GM03348 (cell line): ENCODE measurements at regions not wholly inside any gene's neighbourhood (a gene's known extent, or its start where the extent isn't known, plus 50 kb on each side); places are given as distances from the start of the nearest gene placed in this dataset.

Experiments used
- DNase-seq: peaks from one replicate; pipeline ENCODE4 v3.0.0; 2012; ENCODE audit warnings: low spot score

DNA sequence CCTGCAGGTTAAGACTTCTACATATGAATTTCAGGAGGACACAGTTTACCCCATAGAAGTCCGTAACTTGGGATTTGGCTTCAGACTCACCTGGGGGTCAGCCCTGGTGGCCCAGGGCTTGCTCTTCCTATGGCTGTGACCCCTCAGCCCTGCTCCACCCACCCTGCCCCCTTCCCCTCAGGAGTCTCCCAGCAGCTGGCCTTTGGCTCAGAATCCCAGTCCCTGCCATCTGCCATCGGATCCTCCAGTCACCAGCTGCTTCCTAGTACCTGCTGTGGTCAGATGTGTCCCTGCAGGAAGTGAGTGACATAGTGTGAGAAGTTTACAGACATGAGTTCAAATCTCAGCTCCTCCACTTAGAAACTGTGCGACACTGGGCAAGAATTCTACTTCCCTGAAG is 332.6 kb downstream of the NPHP4 start:
- DNase-seq, result no peak

DNA sequence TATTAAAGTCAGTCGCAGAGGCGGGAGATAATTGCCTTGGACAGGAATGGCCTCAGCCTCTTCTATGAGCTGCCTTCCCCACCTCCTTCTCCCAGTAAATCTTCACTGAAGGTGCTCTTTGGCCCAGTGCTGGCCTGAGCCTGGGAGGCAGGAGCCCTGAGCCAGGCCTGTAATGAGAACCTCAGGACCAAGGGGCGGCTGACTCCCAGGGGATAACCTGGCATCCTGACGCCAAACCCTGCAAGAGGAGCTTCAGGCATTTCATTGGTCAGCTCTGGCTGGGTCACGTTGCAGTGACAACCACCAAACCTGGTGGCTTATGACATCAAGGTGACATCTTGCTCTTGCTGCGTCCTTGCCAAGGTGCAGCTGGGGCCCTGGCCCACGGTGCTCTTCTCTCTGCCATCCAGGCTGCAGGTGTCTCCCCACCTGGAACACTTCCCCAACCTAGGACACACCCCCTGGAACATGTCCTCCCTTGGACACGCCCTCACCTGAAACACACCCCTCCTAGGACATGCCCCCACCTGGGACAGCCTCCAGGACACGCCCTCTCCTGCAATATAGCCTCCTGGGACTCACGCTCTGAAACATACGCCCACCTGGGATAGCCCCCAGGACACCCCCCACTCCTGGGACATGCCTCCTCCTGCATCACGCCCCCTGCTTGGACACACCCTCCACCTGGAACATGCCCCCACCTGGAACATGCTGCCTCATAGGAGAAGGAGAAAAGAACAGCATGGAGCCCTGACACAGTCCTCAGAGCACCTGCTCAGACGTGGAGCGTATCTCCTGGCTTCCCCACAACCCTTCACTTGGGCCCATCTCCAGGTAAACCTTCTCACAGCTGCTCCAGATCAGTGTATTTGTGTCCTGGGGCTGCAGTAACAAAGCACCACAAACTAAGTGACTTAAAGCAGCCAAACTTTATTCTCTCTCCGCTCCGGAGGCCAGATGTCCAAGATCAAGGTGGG is 333.6 kb downstream of the NPHP4 start:
- DNase-seq, result no peak

DNA sequence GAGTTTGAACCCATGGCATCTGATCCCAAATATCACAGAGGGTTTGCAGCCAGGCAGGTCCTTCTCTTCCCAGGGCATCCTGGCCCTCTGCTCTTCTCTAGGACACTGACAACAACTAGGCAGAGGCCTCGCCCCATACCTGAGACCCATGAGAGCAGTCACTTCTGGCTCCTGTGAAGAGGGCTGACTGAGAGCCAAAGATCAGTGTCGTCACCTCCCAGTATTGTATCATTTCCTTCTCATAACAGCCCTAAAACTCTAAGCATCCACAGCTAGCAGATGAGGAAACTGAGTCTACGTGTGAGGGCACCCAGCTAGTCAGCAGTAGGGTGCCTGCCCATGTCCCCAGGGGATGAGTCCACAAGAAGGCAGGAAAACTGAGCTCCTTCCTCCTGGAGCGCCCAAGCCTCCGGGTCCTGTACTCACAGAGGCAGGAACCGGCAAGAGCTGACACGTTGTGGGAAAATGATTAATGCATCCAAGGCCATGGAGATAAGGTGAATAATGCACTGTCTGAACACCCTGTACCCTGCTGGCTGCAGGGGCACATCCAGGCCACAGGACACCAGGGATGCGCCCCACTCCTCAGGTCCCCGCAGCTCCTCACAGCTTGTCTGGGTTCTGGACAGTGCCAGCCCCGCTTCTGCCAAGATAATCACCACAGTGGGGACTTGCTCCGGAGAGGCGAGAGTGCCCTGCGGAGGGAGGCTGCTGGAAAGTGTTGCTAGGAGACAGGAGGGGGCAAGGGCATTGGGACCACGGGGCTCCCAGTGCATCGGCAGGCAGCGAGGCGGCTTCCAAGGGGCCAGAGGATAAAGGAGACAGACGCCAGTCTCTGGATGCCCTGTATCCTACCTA is 340.0 kb downstream of the NPHP4 start:
- DNase-seq, result no peak

DNA sequence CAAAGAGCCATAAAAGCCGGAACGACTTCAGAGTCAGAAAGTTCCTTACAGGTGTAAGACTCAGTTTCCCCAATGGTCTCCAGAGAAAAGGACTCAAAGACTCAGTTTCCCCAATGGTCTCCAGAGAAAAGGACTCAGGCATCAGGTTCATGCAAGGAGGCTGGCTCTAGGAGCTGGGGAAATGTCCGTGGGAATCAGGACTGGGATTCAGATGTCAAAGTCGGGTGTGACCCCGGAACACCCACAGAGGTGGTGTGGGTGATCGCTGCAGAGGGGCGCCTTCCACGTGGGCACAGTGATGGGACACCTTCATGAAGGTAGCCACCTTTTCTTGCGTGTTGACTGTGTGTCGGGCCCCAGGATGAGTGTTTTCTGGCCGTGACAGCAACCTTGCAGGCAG is 340.8 kb downstream of the NPHP4 start:
- DNase-seq, result no peak

DNA sequence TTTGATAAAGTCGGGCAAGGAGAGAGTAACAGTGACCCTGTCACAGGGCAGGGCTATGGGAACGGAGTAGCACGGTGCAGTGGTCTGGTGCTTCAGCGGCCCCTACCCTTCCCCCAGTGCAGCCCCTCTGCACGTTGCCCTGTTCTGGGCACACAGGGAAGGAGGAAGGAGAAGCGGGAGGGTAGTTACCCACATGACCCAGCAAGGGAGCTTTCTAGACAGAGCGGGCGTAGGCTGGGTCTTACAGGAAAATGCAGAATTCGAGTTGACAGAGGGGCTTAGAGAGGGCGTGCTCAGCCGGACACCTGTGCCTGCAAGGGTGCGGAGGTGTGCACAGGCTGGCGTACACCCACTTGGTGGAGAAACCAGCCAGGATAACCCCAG is 341.2 kb downstream of the NPHP4 start:
- no peak for DNase-seq

DNA sequence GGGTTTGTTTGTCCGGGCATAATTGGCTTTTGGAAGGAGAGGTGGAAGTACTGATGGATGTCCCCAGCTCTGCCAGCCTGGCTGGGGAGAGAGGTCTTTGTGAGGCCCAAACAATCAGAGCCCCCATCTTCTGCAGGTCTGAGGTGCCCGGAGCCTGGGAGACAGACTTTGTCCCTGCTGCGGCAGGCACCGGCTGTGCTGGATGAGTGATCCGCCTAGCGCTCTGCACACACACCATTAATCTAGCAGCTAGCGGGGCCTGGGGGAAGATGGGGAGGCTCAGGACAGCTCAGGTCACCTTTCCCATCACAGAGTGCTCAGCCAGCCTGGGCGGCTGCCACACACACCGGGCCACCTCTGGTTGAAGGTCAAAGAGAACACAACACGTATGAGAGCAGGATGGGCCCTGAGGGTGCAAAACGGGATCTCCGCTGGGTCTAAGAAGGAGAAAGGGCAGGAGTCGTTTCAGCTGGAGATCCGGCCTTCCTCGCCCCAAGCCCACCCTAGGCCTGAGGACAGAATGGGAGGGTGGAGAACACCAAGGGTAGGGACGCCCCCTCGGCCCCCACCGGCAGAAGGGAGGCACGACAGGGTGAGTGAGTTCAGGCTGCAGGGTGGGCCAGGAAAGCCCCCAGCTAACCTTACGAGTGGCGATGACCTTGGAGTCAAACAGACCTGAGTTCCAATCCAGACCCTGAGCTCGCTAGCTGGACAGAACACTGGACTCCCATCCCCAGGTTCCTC is 341.8 kb downstream of the NPHP4 start:
- DNase-seq, result no peak

DNA sequence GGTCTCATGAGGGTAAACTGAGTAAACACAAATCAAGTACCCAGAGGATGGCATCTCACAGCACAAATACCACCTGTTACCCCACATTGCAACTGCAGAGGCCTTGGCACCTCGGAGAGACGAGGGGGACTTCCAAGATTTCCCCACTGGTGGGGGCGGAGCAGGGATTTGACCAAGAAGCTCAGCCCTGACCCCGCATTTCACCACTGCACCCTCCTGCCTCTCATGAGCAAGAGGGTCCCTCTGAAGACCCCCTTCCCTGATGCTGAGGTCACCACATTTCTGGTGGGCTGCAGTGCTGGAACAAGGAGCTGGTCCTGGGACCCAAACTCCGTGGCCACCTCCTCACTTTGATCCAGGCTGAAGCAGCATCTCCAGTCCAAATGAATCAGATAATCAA is 342.4 kb downstream of the NPHP4 start:
- DNase-seq, result no peak

DNA sequence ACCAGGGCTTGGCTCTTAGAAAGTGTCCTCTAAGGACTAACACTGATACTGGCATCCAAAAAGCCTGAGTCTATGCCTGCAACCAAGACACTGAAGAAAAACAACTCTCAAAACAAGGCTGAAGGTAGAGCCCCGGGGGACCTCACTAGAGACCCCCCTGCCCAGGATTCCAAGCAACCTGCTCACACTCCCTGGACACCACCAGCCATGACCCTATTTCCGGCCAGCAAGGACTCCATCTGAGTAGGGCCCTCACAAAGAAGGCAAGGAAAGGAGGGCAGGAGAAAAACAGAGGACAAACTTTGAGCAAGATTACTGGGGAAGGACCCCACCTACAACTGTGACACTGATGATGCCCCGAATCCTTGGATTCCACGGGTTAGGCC is 343.1 kb downstream of the NPHP4 start:
- DNase-seq, result no peak

DNA sequence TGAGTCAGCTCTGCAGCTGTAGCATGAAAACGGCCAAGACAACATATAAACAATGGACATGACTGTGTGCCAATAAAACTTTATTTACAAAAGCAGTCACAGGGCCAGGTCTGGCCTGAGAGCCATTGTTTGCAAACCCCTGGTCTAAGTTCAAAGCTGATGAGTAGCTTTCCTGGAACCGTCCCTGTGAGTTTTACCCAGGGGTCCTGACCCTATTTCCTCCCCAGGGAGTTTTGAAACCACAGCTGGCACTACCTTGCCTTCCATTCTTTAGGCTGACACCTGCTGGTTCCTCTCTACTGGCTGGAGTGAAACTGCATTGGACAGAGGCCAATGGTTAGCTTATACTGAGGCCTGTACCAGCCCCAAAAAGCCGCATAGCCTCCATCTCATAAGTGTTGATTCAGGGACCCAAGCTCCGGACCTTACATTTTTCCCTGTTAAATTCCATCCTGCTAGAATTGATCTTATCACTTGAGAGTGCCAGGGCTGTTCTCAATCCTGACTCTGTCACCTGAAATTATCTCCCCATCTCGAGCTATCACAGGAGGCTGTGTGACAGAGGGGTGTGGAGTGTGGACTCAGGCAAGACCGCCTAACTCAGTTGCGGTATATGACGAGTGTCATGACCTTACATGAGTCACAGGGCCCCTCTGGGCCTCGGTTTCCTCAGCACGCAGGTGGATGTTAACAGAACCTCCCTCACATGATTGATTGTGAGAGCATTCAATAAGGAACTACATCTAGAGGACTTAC is 343.6 kb downstream of the NPHP4 start:
- DNase-seq, result no peak

DNA sequence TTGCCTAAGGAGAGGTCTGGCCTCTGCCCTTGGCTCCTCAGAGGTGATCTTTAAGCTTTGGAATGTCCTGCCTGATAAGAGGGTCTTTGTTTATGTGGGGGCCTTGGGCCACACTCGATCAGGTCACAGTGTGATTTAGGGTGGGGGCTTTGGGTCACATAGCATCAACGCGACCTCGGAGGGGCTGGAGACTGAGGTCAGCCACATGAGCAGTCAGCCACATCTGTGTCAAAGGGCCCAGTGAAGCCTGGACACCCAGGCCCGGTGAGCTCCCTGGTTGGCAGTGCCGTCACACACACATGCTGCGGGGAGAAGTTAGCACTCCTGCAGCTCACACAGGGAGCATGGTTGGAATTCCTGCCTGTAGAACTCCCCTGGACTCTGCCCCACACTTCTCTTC is 345.0 kb downstream of the NPHP4 start:
- no peak for DNase-seq

DNA sequence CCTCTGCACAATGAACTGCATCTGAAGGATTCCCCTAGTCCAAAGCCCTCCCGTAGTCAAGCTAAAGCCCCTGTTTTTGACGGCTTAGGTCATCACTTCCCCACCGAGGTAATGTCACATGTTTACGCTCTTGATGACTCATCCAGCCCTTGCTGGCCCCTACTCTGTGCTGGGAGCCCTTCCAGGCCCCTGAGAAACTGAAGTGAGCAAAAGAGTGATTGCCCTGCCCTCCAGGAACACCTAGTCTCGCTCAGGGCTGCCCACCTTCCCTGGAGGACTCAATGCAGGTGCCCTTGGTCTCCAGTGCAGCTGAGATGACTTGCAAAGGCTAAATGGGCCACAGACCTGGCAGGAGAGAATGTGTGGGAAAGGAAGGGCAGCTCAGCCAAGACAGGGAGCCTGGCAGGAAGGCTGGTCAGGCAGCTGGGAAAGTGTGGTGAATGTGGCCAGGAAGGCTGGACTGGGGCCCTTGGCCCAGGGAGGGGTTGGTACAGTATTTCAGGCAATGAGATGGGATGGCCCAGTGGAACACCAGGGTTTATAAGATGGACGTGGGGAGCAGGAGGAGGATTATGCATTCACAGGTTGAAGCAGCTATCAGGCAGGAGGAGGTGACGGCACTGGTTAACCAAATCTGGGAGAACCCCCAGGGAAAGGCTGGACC is 345.6 kb downstream of the NPHP4 start:
- DNase-seq, result no peak

DNA sequence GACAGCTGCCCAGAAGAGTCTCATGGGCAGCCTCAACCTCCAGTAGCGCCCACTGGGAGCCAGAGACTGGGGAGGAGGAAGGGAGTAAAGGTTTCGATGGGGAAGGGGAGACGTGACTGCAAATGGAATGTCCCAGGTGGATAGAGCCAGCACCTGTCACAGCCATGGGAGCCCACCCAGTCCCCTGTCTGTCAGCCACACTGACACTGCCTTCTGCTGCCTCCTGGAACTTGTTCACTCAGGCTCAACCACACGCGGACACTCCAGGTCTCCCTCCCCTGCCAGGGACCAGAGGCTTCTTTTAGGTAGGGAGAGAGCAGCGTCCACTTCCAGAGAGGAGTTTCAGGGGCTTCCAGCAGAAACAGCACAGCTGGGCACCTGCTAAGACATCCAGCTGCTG is 346.3 kb downstream of the NPHP4 start:
- no peak for DNase-seq

DNA sequence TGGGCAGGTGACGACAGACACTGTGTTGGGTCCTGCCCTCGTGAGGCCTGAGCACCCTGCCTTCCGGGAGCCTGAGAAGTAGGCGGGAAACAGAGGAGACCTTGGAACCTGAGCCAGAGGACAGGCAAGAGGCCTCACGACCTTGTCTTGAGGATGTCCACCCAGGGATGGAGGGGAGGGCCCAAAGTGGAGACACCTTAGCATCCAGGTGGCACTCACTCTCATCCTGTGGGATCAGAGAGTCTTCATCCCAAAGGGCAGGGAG is 347.2 kb downstream of the NPHP4 start:
- no peak for DNase-seq

DNA sequence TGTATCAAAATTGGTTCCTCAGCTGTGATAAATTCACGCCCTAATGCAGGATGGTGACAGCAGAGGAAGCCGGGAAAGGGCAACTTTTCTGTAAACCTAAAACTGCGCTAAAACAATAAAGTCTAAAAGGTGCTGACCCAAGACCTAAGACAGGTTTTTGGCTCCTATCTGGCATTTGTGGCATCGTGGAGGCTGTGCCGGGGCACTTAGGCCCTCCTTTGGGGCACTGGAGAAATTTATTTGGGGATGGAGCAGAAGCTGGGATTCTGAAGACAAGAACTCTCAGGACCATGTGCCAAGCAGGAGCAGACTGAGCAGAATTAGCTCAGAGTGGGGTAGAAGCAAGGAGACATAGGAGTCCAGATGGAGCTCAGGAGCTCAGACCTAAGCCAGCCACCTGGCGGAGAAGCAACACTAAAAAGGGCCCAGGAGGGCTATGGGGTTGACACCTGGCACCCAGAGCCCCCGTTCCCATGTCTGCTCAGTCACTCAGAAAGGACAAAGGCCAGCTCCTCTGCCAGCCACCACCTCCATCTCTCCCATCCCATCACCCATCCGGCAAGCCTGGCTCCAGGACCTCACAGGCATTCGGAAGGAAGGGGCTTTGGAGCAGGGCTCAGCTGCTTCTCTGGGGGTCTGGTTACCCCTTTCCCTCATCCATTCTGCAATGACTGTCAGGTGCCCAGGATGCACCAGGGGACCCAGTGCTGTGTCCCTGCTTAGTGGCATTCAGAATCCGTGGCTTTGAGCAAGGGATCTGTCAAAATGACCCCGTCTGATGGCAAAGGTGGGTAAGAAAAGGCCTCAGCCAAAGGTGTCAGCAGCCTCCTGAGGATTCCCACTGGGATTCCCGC is 347.7 kb downstream of the NPHP4 start:
- DNase-seq, result no peak

DNA sequence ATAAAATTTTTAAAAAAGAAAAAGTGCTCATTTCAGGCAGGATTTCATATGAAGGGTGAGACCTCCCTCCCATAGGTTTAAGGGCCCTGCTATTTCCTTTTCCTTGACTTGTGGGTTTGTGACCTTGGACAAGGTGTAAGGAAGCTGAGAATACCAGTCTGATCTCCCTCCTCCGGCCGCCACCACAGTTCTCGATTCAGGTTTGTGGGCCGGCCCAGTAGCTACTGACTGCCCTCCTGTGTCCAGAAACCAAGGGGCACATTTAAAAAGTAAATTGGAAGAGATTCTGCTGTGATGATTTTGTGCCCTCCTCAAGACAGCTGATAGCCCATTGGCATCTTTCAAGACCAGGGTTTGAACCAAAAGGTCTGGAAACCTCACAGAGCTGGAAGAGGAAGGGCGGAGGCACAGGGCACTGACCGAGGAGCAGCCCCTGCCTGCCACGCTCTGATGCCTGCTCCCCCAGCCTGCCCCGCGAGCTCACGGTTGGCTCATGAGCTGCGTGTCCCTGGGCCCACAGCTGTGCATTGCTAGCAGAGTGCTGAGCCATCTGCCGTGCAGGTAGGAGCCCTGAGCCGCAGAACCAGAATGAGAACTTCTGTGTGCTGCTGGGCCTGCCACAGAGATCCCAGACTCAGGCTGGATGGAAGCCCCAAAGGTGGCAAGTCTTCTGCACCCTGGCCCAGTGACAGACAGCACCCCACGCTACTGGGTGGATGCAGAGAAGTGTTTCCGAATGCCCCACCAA is 348.7 kb downstream of the NPHP4 start:
- no peak for DNase-seq

DNA sequence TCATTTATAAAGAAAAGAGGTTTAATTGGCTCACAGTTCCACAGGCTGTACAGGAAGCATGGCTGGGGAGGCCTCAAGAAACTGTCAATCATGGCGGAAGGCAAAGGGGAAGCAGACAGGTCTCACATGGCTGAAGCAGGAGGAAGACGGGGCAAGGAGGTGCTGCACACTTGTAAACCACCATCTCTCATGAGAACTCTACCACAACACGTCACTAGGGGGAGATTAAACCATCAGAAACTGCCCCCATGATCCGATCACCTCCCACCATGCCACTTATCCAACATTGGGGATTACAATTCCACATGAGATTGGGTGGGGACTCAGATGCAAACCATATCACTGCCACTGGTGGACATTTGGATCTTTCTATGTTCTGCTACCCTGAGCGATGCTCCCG is 351.4 kb downstream of the NPHP4 start:
- no peak for DNase-seq

DNA sequence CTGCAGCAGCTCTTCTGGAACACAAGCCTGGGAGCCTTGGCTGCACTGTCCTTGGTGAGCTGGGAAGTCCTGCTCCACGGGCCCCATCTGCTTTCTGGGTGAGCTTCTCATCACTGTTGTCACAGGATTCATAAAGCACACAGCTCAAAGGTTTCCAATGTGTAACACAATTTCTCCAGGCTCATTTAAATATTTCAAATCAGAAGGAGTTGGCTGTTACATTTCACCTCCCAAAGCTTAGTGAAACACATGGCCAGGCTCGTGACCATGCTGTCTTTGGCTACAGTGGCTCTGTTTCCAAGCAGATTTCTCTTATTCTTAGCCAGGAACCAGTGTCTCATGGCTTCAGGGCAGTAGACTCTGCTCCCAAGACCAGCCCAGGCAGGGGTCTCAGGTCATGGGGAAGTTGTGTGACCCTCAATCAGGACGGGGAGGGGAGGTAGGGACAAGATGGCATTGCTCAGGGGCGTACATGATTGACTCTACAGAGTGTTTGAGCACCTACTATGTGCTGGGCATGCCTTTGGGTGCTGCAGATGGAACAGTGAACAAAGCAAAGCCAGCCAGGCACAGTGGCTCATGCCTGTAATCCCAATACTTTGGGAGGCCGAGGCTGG is 353.0 kb downstream of the NPHP4 start:
- no peak for DNase-seq

DNA sequence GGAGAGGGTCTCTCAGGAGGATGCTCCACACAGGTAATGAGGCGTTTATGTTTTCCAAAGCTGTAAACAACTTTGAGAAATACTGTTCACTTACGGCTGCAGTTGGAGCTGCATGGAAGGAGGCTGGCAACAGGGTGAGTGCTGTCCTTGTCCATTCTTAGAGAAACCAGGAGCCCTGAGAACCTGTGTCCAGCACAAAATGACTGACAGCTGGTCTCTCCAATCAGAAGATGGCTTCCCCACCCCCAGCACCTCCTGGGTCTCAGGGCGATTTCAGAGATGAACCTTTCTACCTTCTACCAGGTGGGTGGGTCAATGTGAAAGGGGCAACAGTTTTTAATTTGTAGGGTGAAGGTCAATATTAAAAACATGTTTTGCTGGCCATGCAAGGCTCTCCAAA is 353.6 kb downstream of the NPHP4 start:
- DNase-seq, result no peak

DNA sequence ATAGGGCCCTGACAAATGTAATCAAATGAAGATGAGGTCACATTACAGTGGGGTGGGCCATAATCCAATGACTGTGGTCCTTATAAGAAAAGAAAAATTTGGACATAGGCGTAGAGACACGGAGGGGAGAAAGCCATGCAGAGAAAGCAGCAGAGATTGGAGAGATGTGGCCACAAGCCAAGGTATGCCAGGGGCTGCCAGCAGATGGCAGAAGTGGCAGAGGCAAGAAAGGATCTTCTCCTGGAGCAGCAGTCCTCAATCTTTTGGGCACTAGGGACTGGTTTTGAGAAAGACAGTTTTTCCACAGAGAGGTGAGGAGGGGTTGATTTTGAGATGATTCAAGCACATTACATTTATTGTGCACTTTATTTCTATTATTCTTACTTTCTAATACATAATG is 355.1 kb downstream of the NPHP4 start:
- no peak for DNase-seq
